Spleen (tissue), 7 donors: ENCODE measurements at regions not wholly inside any gene's neighbourhood (a gene's known extent, or its start where the extent isn't known, plus 50 kb on each side); places are given as distances from the start of the nearest gene placed in this dataset.

Experiments
- POLR2A ChIP-seq, 3 donors: fragments of 450-650 bp; IDR thresholded peaks; one replicate each; pipeline ENCODE4 v1.5.1; 2017; ENCODE audit warnings: antibody characterized with exemption in 3 of 3, mild to moderate bottlenecking in 1 of 3
- POLR2AphosphoS5 ChIP-seq, 3 donors: sonication (generic); formaldehyde crosslinking; IDR thresholded peaks; one replicate each; pipeline ENCODE4 v1.5.1; 2017; ENCODE audit warnings: antibody characterized with exemption in 3 of 3
- TF ChIP-seq, protein P1 (sequence below), 11 experiments: fragments of 200-600 bp in 7 of 11; fragments of 450-650 bp in 4 of 11; sonication (generic) in 4 of 11; IDR thresholded peaks in 8 of 11; conservative IDR thresholded peaks in 3 of 11; 1 replicate in 7 of 11; 2 replicates in 4 of 11; pipeline versions ENCODE4 v1.4.0 to v1.8.0; 2016 to 2021; ENCODE audit warnings: antibody characterized with exemption in 11 of 11, inconsistent platforms in 4 of 11, mild to moderate bottlenecking in 1 of 11
- donor health status: DM: no; HTN: no; CAD: no; lungs with moderate emphysema.
- donor health status: DM: no; HTN: no; CAD: no.
- donor health status: DM: no; HTN: no; CAD: no.

DNA sequence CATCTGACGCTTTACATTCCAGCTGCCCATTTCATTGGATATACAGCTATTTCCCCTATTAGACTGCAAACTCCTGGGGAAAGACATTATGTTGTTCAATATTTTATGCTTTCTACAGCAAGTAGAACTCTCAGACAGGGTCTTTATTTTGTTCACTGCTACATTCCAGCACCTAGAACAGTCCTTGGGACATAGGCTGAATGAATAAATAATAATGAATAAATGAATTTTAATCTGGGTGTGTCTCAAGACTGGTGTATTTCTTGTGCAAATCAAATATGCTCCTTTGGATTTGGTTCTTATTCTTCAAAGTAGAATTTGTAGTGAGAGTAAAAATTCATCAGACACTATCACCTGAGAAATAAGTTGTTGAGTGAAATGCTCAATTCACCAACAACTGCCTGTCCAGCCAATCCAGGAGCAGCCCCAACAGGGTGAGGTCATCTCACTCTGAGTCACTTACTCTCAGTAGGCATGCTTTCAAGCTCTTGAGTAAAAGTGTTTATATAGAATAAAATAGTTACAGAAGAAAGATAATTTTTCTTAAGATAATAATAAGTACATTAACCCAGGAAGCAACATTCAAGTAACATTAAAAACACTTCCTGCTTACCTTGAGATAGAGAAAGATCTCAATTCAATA lies 287.5 kb upstream of the NPVF start:
- TF ChIP-seq POLR2AphosphoS5 (IDR thresholded peaks at IDR 0.05), result no peak
- TF ChIP-seq, protein P1, sequence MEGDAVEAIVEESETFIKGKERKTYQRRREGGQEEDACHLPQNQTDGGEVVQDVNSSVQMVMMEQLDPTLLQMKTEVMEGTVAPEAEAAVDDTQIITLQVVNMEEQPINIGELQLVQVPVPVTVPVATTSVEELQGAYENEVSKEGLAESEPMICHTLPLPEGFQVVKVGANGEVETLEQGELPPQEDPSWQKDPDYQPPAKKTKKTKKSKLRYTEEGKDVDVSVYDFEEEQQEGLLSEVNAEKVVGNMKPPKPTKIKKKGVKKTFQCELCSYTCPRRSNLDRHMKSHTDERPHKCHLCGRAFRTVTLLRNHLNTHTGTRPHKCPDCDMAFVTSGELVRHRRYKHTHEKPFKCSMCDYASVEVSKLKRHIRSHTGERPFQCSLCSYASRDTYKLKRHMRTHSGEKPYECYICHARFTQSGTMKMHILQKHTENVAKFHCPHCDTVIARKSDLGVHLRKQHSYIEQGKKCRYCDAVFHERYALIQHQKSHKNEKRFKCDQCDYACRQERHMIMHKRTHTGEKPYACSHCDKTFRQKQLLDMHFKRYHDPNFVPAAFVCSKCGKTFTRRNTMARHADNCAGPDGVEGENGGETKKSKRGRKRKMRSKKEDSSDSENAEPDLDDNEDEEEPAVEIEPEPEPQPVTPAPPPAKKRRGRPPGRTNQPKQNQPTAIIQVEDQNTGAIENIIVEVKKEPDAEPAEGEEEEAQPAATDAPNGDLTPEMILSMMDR (IDR thresholded peaks at IDR 0.05 in 8 of 11, conservative IDR thresholded peaks at IDR 0.05 in 3 of 11), result no peak
- TF ChIP-seq POLR2A (IDR thresholded peaks at IDR 0.05), result no peak
